GM12864 (cell line): ENCODE measurements at regions not wholly inside any gene's neighbourhood (a gene's known extent, or its start where the extent isn't known, plus 50 kb on each side); places are given as distances from the start of the nearest gene placed in this dataset.

Source experiments
- DNase-seq: peaks from one replicate; pipeline ENCODE4 v3.0.0-alpha.2; 2011; ENCODE audit warnings: low read depth
- H3K4me3 ChIP-seq: 2 replicates; pipeline ENCODE4 v1.5.1; 2011; ENCODE audit warnings: mild to moderate bottlenecking, low read depth, low read length, control low read depth
- CTCF ChIP-seq: IDR thresholded peaks from 2 replicates; pipeline ENCODE4 v1.5.1; 2011; ENCODE audit warnings: low read depth, mild to moderate bottlenecking, moderate library complexity, low read length, control low read depth, inconsistent platforms; ENCODE audit errors: missing control alignments

DNA sequence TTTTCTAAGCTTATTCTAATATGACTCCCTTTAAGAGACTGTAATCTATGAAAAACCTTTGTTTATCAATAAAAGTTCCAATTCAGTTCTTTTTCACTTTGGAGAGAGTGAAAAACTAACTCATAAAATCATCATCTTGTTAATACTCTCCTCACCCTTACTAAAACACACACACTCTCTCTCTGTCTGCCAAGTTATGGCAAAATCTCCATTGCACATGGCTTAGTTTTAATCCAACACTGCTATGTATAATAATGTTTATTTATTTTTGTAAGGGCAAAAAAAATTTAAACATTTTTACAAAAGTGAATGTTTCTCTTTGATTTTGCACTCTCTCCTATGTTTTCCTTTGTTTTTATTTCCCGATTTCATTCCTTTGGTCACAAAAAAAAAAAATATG is 253.2 kb downstream of the BMP7 start:
- no peak overlapping the region for H3K4me3 ChIP-seq

GRCh38 chr20:57013741-57014140 is 252.7 kb downstream of the BMP7 start:
- DNase-seq = no peak
- no peak overlapping the region for H3K4me3 ChIP-seq
- TF ChIP-seq CTCF = no peak

More for the DNA sequence above, 253.2 kb downstream of the BMP7 start:
- no peak for TF ChIP-seq CTCF
- no peak for DNase-seq

DNA sequence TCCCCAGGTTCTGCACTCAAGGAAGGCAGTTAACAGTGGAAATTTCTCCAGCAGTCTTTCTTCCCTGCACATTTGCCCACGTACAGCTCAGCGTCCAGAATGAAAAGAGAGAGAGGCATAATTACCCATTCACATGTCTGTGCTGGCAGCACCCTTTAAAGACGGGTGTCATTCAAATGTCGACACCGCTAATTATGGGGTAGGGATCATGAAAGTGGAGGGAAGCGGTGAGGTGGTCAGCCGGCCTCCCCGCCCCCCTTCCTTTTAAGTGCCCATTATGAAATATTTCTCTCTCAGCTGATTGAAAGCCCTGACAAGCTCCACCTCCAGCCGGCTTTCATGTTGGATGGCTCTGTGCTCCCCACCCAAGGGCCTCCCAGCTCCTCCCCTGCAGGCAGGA is 246.1 kb downstream of the BMP7 start:
- no peak for DNase-seq
- no peak for TF ChIP-seq CTCF
- no peak overlapping the region for H3K4me3 ChIP-seq

- no peak overlapping the region for H3K4me3 ChIP-seq
- TF ChIP-seq CTCF = no peak
- DNase-seq = no peak
Measured at GRCh38 chr20:57022306-57022705, 244.1 kb downstream of the BMP7 start.

GRCh38 chr20:57023007-57023406 is 243.4 kb downstream of the BMP7 start:
- no peak for DNase-seq
- no peak for TF ChIP-seq CTCF
- H3K4me3 ChIP-seq = no peak overlapping the region

GRCh38 chr20:57023997-57024396 is 242.4 kb downstream of the BMP7 start:
- DNase-seq = no peak
- no peak for TF ChIP-seq CTCF

DNA sequence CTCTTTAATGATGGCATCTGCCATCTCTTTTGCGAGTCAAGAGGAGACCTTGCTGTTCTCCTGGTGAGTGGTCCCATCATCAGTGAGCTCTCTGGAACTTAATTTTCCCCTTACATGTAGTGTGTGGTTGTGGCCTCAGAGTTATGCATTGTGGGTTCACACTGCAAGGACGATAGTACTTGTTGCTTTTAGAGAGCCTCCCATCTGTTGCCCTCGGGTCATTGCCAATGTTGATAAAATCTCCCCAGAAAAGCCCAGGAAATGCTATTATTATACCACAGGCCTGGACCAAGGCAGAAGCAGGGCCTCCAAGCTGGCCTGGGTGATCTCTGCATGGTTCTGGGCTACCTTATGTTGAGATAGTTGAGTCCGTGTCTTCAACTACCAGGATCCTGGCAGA is 241.6 kb downstream of the BMP7 start:
- DNase-seq = no peak
- TF ChIP-seq CTCF = no peak
- no peak overlapping the region for H3K4me3 ChIP-seq

More at GRCh38 chr20:57023997-57024396, 242.4 kb downstream of the BMP7 start:
- no peak overlapping the region for H3K4me3 ChIP-seq
